ENCODE measurements at regions not wholly inside any gene's neighbourhood (a gene's known extent, or its start where the extent isn't known, plus 50 kb on each side); places are given as distances from the start of the nearest gene placed in this dataset.

- peak; percentile 86 for TF ChIP-seq TCF7 (IDR thresholded peaks at IDR 0.05; ENCODE audit: low read depth)
- TF ChIP-seq HOXA3 (CRISPR knock-in tag; IDR thresholded peaks at IDR 0.05), result peak; percentile 24; the same call in 1 of the 2 replicates
- no peak for TF ChIP-seq ZNF574 (CRISPR knock-in tag; IDR thresholded peaks at IDR 0.05)
- peak; percentile 55 for TF ChIP-seq HMG20B (CRISPR knock-in tag; conservative IDR thresholded peaks at IDR 0.05)
These were observed 241.9 kb upstream of the ZFP64 start (continued) for GRCh38 chr20:52433326-52434040.

GRCh38 chr20:52432740-52433139 is 241.2 kb upstream of the ZFP64 start:
- Histone ChIP-seq H3K9ac (ENCODE audit: insufficient read depth, low read depth, low read length) (no peak overlapping the region), H3K36me3 (replicated peaks in 1 of 2; ENCODE audit: control insufficient read depth in 1 of 2, insufficient read depth in 2 of 2, low read length in 2 of 2) (no peaks in the 10 kb centered on the region), H3K4me3 (replicated peaks in 1 of 3; ENCODE audit: insufficient read depth in 1 of 3, low read depth in 2 of 3, low read length in 3 of 3) (no peak overlapping the region), H3K4me1 (ENCODE audit: insufficient read depth, low read length) (peaks cover 19% of the 10 kb centered on the region; the same call in 1 of the 2 replicates), H3K27ac (ENCODE audit: extremely low read length, insufficient read depth, low read length) (peak overlapping the region; percentile 7), H2AFZ (ENCODE audit: low read length) (no peak overlapping the region), H4K20me1 (ENCODE audit: insufficient read depth, low read length) (no peaks in the 10 kb centered on the region), H3K9me3 (ENCODE audit: low read length) (peaks cover 14% of the 10 kb centered on the region; the same call in 1 of the 2 replicates), H3K4me2 (ENCODE audit: low read depth, low read length) (no peak overlapping the region), H3K27me3 (ENCODE audit: control insufficient read depth in 1 of 2, insufficient read depth in 2 of 2, low read length in 2 of 2) (no peaks in the 10 kb centered on the region), H3K79me2 (ENCODE audit: insufficient read depth, low read length) (no peaks in the 10 kb centered on the region)
- WGBS (ENCODE audit: low lambda C conversion rate), result 33% methylated on average over 2 of the region's 2 CpGs
- ChIA-PET POLR2A (no interaction called here), CTCF (ENCODE audit: low intra/inter-chr PET ratio, low total read pairs) (no interaction called here)
- ATAC-seq (no peak), DNase-seq (ENCODE audit: low spot score) (no peak), FAIRE-seq (no peak)
- intact Hi-C loops (cut with micrococcal nuclease; ENCODE audit: unreplicated experiment), result no loop called here
- BruUV-seq (replicated peaks), result no TSS peak
- in situ Hi-C loops (cut with HindIII; ENCODE audit: extremely low pct_ligation_motif_present, low pct_unique_long_range_greater_than_20kb), result no loop called here
- TF ChIP-seq ZBTB38 (CRISPR knock-in tag; IDR thresholded peaks at IDR 0.05), result no peak
- TF ChIP-seq ARID4A (CRISPR knock-in tag; IDR thresholded peaks at IDR 0.05; ENCODE audit: borderline replicate concordance), result no peak
- TF ChIP-seq FOXM1 (CRISPR knock-in tag; IDR thresholded peaks at IDR 0.05), result no peak
- TF ChIP-seq ZNF572 (CRISPR knock-in tag; IDR thresholded peaks at IDR 0.05), result no peak
- no peak for TF ChIP-seq GATAD1 (CRISPR knock-in tag; IDR thresholded peaks at IDR 0.05)
- no peak for TF ChIP-seq KAT8 (CRISPR knock-in tag; IDR thresholded peaks at IDR 0.05)
- TF ChIP-seq ZNF639 (CRISPR knock-in tag; conservative IDR thresholded peaks at IDR 0.05), result no peak
- TF ChIP-seq PRPF4 (IDR thresholded peaks at IDR 0.05; ENCODE audit: low read depth, low read length, poor library complexity, severe bottlenecking), result no peak
- no peak for TF ChIP-seq GTF3A (CRISPR knock-in tag; conservative IDR thresholded peaks at IDR 0.05)
- no peak for TF ChIP-seq MEF2D (CRISPR knock-in tag; IDR thresholded peaks at IDR 0.05)
- no peak for TF ChIP-seq ZBTB42 (CRISPR knock-in tag; IDR thresholded peaks at IDR 0.05)
